ENCODE measurements at regions not wholly inside any gene's neighbourhood (a gene's known extent, or its start where the extent isn't known, plus 50 kb on each side); places are given as distances from the start of the nearest gene placed in this dataset.

DNA sequence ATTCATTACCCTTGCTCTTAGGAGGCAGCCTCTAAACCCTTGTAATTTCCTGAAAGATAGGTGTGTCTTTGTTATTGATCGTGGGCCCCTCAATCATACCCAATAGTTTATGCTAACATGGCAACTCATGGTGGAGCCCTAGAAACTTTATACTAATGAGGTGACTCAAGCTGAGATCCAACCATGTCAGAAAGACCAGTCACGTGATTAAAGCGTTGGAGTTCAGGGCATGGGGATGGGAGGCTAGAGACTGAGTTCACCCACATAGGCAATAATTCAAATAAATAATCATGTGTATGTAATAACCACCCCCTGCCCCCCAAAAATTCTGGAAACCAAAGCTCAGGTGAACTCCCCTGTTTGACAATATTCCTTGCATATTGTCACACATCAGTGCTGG lies 99.5 kb upstream of the TUSC7 start:
- H3K79me2 ChIP-seq (ENCODE audit: insufficient read depth, low read depth) = no peaks in the 10 kb centered on the region
- H3K4me1 ChIP-seq (ENCODE audit: low read depth, poor library complexity, severe bottlenecking) = no peaks in the 10 kb centered on the region
- no peak overlapping the region for H3K4me3 ChIP-seq (IDR thresholded peaks at IDR 0.05; ENCODE audit: insufficient read depth, low read depth, low read length)
- no peak overlapping the region for H3K9ac ChIP-seq
- H4K20me1 ChIP-seq (ENCODE audit: insufficient read depth) = no peaks in the 10 kb centered on the region
- H3K27ac ChIP-seq = no peak overlapping the region
- H3K4me2 ChIP-seq = no peak overlapping the region
- TF ChIP-seq, protein P1, sequence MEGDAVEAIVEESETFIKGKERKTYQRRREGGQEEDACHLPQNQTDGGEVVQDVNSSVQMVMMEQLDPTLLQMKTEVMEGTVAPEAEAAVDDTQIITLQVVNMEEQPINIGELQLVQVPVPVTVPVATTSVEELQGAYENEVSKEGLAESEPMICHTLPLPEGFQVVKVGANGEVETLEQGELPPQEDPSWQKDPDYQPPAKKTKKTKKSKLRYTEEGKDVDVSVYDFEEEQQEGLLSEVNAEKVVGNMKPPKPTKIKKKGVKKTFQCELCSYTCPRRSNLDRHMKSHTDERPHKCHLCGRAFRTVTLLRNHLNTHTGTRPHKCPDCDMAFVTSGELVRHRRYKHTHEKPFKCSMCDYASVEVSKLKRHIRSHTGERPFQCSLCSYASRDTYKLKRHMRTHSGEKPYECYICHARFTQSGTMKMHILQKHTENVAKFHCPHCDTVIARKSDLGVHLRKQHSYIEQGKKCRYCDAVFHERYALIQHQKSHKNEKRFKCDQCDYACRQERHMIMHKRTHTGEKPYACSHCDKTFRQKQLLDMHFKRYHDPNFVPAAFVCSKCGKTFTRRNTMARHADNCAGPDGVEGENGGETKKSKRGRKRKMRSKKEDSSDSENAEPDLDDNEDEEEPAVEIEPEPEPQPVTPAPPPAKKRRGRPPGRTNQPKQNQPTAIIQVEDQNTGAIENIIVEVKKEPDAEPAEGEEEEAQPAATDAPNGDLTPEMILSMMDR (conservative IDR thresholded peaks at IDR 0.05; ENCODE audit: low read depth, low read length) = no peak
- no peak overlapping the region for H2AFZ ChIP-seq (ENCODE audit: low read depth)
- no peaks in the 10 kb centered on the region for H3K36me3 ChIP-seq (ENCODE audit: insufficient read depth)
- no peaks in the 10 kb centered on the region for H3K27me3 ChIP-seq (ENCODE audit: insufficient read depth, low read depth)

DNA sequence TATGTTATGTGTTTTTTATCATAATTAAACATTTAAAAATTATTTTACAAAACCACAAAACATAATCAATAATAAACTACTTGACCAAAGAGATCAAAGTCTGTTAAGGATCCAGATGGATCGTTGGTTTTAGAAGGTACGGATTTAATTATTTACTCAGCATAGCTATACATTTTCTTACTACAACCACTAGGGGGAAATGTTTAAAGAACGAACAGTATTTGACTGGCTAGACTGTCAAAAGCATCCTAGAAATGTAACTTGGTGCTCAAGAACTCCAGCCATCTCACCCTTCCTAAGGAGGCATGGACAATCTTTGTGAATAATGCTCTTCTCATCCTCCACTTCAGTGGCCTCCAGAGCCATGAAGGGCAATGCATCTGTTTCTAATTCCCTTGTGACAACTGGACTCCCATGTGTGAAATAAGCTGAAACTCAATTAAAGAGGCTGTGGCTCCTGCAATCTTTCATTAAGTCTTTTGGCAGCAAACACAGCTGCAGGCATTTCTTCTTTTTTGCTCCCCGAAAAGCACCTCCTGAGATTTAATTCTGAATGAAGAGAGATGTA lies 94.7 kb upstream of the TUSC7 start:
- no peak overlapping the region for H2AFZ ChIP-seq (ENCODE audit: low read depth)
- no peak overlapping the region for H3K4me3 ChIP-seq (IDR thresholded peaks at IDR 0.05; ENCODE audit: insufficient read depth, low read depth, low read length)
- H3K9ac ChIP-seq = no peak overlapping the region
- H3K4me2 ChIP-seq = no peak overlapping the region
- no peaks in the 10 kb centered on the region for H4K20me1 ChIP-seq (ENCODE audit: insufficient read depth)
- no peaks in the 10 kb centered on the region for H3K4me1 ChIP-seq (ENCODE audit: low read depth, poor library complexity, severe bottlenecking)
- no peaks in the 10 kb centered on the region for H3K79me2 ChIP-seq (ENCODE audit: insufficient read depth, low read depth)
- TF ChIP-seq, protein P1 (conservative IDR thresholded peaks at IDR 0.05; ENCODE audit: low read depth, low read length) = peak; percentile 37; the same call in 1 of the 2 replicates
- no peaks in the 10 kb centered on the region for H3K36me3 ChIP-seq (ENCODE audit: insufficient read depth)
- H3K27ac ChIP-seq = no peak overlapping the region
- no peaks in the 10 kb centered on the region for H3K27me3 ChIP-seq (ENCODE audit: insufficient read depth, low read depth)

DNA sequence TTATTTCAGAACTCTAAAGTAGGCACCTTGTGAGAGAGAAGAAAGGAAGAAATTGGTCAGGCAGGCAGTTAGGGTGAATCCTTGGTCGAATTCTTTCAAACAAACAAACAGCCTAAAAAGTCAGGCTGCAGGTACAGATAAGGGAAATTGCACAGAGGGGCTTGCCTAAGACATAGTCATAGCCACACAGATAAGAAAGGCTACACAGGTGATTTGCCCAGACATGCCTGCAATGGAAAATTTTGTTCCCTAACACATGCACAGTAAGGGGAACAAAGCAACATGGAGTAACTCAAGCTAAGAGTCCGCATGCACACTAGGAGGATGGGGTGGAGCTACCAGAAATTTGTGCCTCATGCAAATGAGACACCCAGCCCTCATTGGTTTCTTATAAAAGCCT lies 91.4 kb upstream of the TUSC7 start:
- Histone ChIP-seq H3K79me2 (ENCODE audit: insufficient read depth, low read depth) (no peaks in the 10 kb centered on the region), H3K36me3 (ENCODE audit: insufficient read depth) (no peaks in the 10 kb centered on the region), H3K27ac (no peak overlapping the region), H3K4me2 (no peak overlapping the region), H3K27me3 (ENCODE audit: insufficient read depth, low read depth) (no peaks in the 10 kb centered on the region), H4K20me1 (ENCODE audit: insufficient read depth) (no peaks in the 10 kb centered on the region), H2AFZ (ENCODE audit: low read depth) (no peak overlapping the region), H3K4me3 (IDR thresholded peaks at IDR 0.05; ENCODE audit: insufficient read depth, low read depth, low read length) (no peak overlapping the region), H3K4me1 (ENCODE audit: low read depth, poor library complexity, severe bottlenecking) (no peaks in the 10 kb centered on the region), H3K9ac (no peak overlapping the region)
- TF ChIP-seq, protein P1 (conservative IDR thresholded peaks at IDR 0.05; ENCODE audit: low read depth, low read length) = no peak

DNA sequence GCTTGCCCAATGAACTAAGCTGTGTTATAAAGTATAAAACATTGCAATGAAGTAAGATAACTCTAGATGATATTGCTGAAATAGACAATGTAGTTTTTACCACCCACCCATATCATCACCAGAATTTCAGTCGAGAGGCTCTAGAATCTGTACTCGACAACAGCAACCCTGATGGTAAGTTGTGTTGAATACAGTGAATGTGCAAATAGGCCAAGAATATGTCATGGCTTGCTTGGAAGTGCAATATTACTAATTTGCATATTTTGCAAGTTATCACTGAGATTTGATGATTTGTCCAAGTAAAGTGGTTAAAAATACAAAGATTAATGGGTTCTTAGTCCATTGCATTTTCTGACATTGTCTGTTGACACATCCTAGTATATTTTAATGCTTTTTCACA lies 90.6 kb upstream of the TUSC7 start:
- H3K36me3 ChIP-seq (ENCODE audit: insufficient read depth) = no peaks in the 10 kb centered on the region
- TF ChIP-seq, protein P1 (conservative IDR thresholded peaks at IDR 0.05; ENCODE audit: low read depth, low read length) = no peak
- no peaks in the 10 kb centered on the region for H3K79me2 ChIP-seq (ENCODE audit: insufficient read depth, low read depth)

More for the DNA sequence above, 90.6 kb upstream of the TUSC7 start:
- no peak overlapping the region for H2AFZ ChIP-seq (ENCODE audit: low read depth)
- no peaks in the 10 kb centered on the region for H4K20me1 ChIP-seq (ENCODE audit: insufficient read depth)
- no peak overlapping the region for H3K4me3 ChIP-seq (IDR thresholded peaks at IDR 0.05; ENCODE audit: insufficient read depth, low read depth, low read length)
- H3K9ac ChIP-seq = no peak overlapping the region
- no peaks in the 10 kb centered on the region for H3K27me3 ChIP-seq (ENCODE audit: insufficient read depth, low read depth)
- no peak overlapping the region for H3K4me2 ChIP-seq
- no peaks in the 10 kb centered on the region for H3K4me1 ChIP-seq (ENCODE audit: low read depth, poor library complexity, severe bottlenecking)
- no peak overlapping the region for H3K27ac ChIP-seq
